Astrocyte of the cerebellum (primary cell): ENCODE measurements at regions not wholly inside any gene's neighbourhood (a gene's known extent, or its start where the extent isn't known, plus 50 kb on each side); places are given as distances from the start of the nearest gene placed in this dataset.
"Not testable (repeated sequence)": the region's sequence is repeated elsewhere in the genome, so short reads cannot be mapped to it uniquely, and the experiment has no call there.

Source experiments
- DNase-seq: peaks from one replicate; pipeline ENCODE4 v3.0.0-alpha.2; 2011; ENCODE audit warnings: low read depth
- H3K4me3 ChIP-seq: 2 replicates; pipeline ENCODE4 v1.5.1; 2011; ENCODE audit warnings: mild to moderate bottlenecking, low read depth, low read length, moderate library complexity
- in situ Hi-C: cut with HindIII; loops from 2 replicates; pipeline ENCODE4 v1.10.0; 2017; ENCODE audit warnings: low sequenced_read_pairs
- TF ChIP-seq, protein P1 (sequence below): IDR thresholded peaks from 2 replicates; pipeline ENCODE4 v1.5.1; 2012; ENCODE audit warnings: low read length, low read depth, moderate library complexity, mild to moderate bottlenecking; ENCODE audit errors: missing control alignments

DNA sequence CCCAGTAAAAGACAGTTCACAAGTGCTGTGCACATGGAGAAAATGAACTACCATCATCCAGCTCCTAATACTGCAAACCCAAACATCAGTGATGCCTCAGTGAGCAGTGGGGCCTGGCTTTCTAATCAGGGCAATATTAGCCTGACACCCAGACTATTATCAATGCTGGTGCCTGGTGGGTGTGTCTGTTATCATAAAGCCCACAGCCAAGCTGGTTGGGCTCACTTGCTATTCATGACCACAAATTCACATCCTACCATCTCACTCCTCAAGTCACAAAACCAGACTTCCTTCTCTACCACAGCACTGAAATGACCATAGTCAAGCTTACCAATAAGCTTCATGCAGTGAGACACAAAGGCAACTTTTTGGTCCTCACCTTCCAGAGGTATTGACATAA is 180.8 kb upstream of the PLN start:
- in situ Hi-C loops = no loop called here
- TF ChIP-seq, protein P1, sequence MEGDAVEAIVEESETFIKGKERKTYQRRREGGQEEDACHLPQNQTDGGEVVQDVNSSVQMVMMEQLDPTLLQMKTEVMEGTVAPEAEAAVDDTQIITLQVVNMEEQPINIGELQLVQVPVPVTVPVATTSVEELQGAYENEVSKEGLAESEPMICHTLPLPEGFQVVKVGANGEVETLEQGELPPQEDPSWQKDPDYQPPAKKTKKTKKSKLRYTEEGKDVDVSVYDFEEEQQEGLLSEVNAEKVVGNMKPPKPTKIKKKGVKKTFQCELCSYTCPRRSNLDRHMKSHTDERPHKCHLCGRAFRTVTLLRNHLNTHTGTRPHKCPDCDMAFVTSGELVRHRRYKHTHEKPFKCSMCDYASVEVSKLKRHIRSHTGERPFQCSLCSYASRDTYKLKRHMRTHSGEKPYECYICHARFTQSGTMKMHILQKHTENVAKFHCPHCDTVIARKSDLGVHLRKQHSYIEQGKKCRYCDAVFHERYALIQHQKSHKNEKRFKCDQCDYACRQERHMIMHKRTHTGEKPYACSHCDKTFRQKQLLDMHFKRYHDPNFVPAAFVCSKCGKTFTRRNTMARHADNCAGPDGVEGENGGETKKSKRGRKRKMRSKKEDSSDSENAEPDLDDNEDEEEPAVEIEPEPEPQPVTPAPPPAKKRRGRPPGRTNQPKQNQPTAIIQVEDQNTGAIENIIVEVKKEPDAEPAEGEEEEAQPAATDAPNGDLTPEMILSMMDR = no peak
- H3K4me3 ChIP-seq = no peak overlapping the region
- DNase-seq = no peak

DNA sequence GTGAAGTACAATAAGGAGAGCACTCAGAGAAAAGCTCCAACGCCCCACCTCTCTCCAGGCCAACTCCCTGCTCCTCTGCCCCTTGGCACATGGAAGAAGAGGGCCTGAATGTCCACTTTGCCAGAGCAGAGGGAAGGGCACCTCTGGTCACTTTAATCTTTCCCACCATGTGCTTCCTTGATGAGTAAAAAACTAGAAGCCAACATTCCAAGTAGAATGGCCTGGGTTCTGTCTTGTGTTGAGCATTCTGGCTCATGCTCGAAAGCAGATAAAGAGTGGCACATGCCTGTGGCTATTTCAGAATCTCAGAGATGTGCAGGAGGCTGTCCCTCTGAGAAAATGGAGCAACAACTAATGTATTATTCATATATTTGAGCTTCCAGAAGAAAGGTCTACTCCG is 177.4 kb upstream of the PLN start:
- TF ChIP-seq, protein P1 = no peak
- no peak for DNase-seq
- no peak overlapping the region for H3K4me3 ChIP-seq
- in situ Hi-C loops = no loop called here

- in situ Hi-C loops = no loop called here
- no peak overlapping the region for H3K4me3 ChIP-seq
- DNase-seq = no peak
- TF ChIP-seq, protein P1 = no peak
These were observed 176.1 kb upstream of the PLN start for GRCh38 chr6:118371955-118372354.

GRCh38 chr6:118372413-118372812 is 175.7 kb upstream of the PLN start:
- DNase-seq = no peak
- in situ Hi-C loops = no loop called here
- no peak overlapping the region for H3K4me3 ChIP-seq
- TF ChIP-seq, protein P1 = no peak

- in situ Hi-C loops = no loop called here
These were observed 170.2 kb upstream of the PLN start for GRCh38 chr6:118377711-118378414.

DNA sequence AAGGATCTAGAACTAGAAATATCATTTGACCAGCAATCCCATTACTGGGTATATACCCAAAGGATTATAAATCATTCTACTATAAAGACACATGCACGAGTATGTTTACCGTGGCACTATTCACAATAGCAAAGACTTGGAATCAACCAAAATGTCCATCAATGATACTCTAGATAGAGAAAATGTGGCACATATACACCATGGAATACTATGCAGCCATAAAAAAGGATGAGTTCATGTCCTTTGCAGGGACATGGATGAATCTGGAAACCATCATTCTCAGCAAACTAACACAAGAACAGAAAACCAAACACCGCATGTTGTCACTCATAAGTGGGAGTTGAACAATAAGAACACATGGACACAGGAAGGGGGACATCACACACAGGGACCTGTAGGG is 167.5 kb upstream of the PLN start:
- DNase-seq, in situ Hi-C loops, H3K4me3 ChIP-seq: not testable (repeated sequence)

More at GRCh38 chr6:118377711-118378414, 170.2 kb upstream of the PLN start:
- TF ChIP-seq, protein P1 = no peak
- no peak for DNase-seq
- no peak overlapping the region for H3K4me3 ChIP-seq

- TF ChIP-seq, protein P1 = no peak
- in situ Hi-C loops = no loop called here
- no peak overlapping the region for H3K4me3 ChIP-seq
- DNase-seq = no peak
These were observed 166.0 kb upstream of the PLN start for GRCh38 chr6:118382126-118382525.
